GM19239 (cell line): ENCODE measurements at regions not wholly inside any gene's neighbourhood (a gene's known extent, or its start where the extent isn't known, plus 50 kb on each side); places are given as distances from the start of the nearest gene placed in this dataset.

Source experiments
- DNase-seq: peaks from one replicate; pipeline ENCODE4 v3.0.0; 2011; ENCODE audit warnings: low spot score; ENCODE audit not compliant: insufficient read length
- FAIRE-seq: peaks from 2 replicates; lab custom pipeline; 2011; peaks lifted over from hg19 to GRCh38; lab: Jason Lieb, UNC

DNA sequence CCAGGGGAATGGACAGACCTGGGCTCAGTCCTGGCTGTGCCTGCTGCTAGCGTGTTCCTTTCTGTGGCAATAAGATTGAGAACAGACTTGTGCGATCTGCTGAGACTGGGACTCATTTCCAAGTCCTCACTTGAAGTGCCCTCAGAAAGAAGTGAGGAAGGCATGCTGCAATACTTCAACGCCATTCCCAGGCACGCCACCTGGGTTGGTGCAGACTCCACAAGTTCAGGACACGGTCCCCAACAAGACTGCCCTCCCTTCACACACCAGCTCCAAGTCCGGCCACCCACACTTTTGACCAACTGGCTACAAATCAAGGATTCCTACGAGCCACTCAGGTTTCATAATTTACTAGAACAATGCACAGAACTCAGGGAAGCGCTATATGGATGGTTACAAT lies 391.8 kb upstream of the SULF2 start:
- DNase-seq (no peak), FAIRE-seq (no peak)

DNA sequence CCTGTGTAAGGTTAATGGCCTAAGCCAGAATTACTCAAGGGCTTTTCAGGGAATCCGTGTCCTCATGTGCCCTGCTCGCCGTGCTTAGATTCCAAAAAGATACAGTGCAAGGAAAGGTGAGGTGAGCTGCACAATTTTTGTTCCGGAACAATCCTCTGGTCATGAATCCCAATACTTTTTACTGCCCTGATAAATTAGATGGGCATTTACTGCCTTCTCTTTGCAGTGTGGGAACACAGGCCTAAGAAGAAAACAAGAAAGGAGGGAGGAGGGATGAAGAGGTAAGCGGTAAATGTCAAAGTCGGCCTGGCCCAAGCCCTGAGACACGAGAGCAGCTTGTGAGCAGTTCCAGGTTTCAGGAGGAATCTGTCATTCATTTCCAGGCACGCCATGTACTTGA lies 390.9 kb upstream of the SULF2 start:
- no peak for FAIRE-seq

DNA sequence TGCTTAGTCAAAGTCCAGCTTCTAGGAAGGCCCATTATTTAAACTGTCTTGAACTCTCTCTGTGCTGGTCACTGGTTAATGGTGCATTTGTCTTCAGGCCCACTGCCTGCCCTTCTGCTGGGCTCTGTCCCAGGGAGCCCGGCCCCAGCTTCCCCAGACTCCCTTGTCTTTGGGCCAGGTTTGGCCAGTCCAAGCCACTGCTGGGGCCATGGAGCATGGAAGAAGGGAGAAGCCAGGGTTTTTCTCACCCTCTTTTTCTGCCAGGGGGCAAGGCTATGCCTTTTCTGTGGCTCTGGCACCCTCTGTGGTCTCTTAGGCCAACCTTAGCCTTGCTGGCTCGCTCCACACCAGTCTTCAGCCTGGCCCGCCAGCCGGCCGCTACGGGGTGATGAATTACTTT lies 390.0 kb upstream of the SULF2 start:
- FAIRE-seq (no peak), DNase-seq (no peak)

More for the DNA sequence above, 390.9 kb upstream of the SULF2 start:
- no peak for DNase-seq

DNA sequence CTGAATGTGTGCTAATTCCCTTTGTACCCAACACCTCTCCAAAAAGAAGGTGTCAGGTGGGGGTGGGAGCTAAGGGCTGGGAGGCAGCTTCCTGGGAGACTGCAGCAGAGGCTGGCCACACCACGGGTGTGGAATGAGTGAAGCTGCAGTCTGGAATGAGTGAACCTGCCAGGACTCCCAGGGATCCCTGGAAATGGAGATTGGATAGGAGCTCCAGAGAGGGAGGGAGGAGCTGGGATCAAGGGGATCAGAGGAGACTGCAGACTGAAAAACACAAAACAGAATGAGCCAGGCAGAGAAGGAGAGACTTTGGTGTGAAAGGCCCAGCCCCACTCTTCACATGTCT lies 387.0 kb upstream of the SULF2 start:
- FAIRE-seq, result no peak
- DNase-seq, result no peak

DNA sequence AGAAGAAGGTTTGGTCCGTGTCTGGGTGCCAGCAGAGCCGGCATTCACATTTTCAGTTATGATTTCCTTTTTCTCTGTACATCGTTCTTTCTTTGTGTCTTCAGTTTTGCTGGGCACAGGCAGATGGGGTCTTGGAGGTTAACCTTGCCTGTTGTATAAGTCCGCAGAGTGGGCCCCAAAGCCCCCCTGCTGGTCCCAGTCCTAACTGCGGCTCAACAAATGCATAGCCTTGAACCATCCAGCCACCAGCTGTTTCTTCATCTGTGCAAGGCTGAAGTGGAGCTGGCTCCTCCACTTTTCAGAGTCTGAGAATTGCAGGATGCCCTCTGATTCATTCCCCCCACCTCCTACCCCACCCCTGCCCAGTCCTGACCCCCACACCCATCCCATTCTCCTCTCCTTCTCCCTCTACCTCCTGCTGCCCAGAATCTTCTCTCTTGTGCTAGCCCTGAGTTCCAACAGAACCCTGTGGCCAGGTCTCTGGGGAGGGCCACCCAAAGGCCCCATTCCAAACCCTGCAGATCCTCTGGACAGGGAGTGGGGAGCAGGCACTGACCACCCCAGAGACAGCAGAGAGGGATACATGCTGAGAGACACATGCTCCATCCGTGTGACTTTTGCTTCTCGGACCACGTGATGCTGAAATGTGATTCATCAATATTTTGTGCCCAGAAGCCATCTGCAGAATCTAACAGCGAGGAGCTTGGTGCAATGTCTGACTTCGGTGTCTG lies 386.5 kb upstream of the SULF2 start:
- DNase-seq (no peak), FAIRE-seq (no peak)

DNA sequence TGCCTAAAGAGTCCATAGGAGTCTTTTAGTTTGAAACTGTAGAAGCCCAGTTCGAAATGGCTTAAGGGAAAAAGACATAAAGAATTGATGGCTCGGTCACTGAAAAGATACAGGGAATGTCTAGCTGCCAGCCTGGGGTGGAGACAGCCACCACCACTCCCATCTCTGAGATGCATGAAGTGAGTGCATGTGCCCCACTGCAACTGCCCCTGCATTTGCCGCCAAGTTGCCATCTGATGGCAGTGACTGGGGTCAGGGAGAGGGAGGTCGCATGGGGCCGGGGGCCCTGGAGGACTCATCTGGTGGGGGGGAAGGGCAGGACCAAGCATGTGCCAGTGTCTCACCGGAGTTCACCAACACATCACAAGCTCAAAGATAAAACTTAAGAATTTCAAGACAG lies 385.8 kb upstream of the SULF2 start:
- FAIRE-seq (no peak), DNase-seq (no peak)

DNA sequence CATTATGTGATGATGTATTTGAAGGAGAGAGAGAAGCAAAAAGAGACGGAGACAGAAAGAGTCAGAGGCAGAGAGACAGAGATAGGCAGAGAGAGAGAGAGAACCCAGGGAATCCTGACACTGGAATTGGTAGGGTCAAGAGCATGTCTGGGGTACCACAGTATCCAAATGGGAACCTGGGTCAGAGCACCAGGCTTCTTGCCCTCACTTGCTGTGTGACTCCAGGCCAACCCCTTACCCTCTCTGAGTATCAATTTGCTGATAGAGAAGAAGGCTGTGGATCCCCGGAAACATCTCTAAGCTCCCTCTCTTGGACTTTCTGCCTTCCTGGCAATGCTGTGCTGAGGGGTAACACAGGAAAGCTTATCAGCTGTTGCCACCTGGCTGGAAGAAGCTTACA lies 385.3 kb upstream of the SULF2 start:
- FAIRE-seq (no peak), DNase-seq (no peak)

DNA sequence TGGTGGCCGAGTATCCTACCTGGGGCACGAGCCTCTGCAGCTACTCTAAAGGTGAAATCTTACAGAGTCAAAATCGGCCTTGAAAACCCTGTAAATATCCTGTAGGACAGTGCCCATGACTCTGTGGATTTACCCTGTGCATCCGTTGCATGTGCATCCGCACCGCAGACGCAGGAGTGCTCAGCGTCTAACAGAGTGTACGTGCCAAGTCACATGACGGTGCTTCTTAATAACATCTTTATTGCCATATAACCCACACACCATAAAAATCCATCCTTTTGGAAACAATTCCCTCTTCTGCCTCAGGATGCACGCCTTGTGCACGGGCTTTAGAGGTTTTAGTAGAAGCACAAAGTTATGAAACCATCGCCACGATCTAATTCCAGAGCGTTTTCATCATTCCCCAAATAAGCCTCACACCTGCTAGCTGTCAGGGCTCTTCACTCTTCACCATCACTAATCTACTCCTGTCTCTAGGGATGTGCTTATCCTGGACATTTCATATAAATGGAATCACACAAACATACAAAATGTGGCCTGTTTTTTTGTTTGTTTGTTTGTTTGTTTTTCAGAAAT lies 384.5 kb upstream of the SULF2 start:
- DNase-seq (no peak), FAIRE-seq (no peak)

DNA sequence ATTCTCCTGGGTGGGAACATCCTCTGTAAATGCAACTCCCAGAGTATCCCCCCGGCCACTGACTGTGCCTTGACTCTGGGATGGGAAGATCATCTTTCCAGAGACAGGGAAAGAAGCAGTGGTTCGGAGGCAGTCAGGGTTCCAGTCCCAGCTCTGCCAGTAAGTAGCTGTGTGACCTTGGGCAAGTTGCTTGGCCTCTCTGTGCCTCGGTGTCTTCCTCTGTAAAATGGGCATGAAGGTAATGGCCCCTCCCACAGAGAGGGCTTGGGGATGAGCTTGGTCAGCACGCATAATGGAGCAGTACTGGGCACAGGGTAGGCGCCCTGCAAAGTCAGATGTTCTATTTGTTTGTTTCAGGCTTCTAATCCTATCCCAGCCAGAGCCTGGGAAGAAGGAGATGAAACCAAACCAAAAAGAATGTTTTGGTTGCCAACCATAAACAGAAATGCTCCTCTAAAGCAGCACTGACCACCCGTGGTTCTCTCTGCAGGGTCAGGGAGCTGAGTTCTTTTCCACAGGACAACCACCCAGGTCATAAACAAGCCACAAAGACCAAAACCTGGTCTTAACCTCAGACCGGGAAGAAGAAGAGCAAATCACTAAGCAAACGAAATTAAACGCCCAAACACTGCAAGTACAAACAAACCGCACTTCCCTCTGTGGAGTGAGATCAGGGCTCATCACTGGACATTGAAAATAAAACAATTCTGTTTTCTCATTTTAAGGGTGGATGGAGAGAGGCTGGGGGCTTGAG lies 381.0 kb upstream of the SULF2 start:
- no peak for DNase-seq
- no peak for FAIRE-seq

DNA sequence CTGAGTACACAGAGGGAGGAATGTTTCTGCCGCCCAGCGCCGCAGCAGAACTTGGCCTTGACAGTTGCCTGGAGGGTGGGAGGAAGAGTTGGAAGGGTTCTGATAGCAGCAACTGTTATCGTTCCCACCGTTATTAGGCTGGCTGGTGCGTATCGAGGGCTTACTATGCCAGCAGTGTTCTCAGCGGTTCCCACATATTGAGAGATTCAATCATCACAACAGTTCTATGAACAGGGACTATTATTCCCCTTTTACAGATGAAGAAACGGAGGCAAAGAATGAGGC lies 380.1 kb upstream of the SULF2 start:
- DNase-seq (no peak), FAIRE-seq (no peak)

DNA sequence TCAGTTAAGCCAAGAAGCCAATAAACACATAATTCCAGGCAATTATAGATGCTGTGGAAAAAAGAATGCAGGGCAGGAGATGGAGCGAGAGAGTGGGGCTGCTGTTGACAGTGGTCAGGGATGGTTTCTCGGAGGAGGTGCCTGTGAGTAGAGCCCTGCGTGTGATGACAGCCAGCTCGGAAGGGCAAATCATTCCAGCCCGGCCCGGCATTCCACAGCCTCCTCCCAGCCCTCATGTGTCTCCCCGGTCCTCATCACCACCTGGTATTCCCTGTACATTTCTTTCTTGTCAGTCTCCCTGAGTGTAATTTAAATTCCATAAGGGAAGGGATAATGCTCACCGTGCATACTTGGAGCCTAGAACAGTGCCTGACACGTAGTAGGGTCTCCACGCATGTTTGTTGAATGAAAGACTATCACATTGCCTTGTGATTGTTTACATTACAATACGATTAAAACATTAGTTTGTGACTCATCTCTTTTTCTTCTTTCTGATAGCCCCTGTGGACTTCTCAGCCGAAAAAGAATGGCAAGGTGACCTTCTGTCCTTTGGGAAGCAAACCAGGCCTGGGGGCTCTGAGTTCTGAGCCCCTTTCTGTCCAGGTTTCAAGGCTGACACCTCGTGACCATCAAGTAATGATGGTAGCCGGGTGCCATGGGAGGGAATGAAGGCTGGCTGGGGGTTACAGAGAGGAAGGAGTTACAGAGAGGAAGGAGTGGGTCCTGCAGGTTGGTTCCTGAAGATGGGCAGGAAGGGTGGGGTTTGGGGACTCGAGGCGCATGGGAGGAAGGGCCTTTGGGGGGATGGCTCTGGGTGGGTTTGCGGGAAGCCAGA lies 379.5 kb upstream of the SULF2 start:
- FAIRE-seq (no peak), DNase-seq (no peak)

DNA sequence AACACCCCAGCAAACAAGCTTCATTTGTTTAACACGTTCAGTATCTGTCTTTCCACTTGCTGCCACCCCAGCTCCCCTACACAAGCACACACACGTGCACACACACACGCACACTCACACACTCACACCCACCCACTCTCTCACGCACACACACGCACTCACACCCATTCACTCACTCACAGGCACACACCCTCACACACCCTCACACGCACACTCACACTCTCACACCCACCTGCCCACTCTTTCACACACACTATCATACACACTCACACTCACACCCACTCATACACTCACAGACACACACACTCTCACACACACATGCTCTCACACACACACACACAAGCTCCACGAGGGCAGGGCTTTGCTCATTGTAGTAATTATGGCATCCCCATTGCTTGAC lies 378.8 kb upstream of the SULF2 start:
- DNase-seq (no peak), FAIRE-seq (no peak)

DNA sequence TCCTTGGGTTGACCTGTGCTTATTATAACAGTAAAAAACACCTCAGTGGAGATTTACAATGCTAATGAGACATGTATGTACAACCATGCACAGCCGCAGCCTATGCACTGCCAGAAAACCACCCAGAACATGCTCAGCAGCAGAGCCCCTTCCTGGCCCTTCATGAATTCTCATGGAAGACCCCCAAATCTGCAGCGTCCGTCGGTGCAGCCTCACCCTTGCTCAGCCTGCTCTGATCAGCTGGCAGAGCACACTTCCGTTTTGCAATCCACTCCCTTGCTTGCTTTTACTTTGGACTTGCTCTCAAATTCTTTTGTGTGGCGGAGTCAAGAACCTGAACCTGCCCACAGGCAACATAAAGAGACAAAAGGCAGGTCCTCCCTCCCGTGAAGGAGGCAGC lies 378.2 kb upstream of the SULF2 start:
- FAIRE-seq (no peak), DNase-seq (no peak)

DNA sequence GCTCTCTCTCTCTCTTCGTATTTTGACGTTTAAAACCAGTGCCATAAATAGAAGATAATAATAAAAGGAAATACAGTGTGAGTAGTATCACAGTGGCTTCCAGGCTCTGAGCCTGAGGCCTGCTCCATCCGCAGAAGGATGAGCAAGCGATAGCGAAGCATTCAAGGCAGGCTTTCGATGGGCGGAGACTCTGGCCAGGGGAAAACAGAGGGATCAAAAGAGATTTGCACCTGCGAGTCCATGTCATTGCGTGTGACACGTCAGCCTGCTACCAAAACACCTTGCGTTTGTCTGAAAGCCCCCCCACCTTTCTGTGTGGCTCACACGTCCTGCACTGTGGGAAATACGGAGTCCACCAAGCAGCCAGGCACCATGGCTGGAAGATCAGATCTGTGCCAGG lies 377.3 kb upstream of the SULF2 start:
- FAIRE-seq, result no peak
- no peak for DNase-seq

DNA sequence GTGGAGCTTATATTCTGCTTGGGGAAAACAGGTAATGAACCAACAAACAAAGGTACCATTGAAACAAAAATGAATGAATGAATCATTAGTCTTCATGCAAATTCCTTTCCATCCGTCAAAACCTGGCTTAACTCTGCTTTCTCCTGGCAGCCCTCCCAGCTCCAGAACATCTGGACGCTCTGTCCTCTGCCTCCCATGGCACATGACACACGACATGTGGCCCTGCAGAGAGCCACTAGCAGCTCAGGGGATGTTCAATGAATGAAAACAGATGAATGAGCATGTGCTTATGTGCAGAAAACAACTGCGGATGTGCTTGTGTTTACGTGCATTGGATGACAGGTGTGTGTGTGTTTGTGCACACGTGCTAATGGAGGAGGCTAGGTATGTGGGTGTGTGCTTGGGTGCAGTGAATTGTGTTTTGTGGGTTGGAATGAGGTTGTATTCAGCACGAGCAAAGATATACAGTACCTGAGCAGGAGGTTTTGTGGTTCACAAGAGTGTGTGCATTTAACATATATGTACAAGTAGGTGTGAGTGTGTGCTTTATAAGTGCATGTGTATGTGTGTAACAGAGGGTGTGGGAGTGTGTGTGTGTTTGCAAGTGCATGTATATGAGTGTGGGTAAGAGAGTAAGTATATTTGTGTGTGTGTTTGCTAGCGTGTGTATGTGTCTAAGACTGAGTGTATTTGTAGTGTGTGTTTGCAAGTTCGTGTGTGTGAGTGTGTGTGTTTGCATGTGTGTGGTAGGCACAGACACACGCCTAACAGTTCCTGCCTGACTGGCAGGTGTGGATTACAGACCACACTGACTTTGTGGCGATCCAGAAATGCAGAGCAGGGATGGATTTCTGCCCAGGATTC lies 374.1 kb upstream of the SULF2 start:
- FAIRE-seq (no peak), DNase-seq (no peak)

DNA sequence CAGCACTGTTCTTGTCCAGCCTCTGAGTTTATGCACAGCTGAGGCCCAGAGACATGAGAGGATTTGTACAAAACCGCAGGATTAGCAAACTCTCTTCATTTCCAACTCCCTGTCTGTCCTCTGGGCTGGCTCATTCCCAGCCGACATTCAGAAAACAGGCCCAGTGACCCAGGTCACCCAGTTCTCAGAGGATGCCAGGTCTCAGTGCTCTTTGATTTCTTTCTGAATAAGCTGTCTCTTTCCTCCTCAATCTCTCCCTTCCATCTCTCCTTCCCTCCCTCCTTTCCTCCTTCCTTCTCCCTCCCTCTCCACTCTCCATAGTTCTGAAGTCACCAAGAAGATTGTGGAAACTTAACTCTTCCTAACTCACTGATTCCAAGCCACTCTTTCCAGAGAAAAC lies 372.7 kb upstream of the SULF2 start:
- FAIRE-seq, result no peak
- DNase-seq, result no peak

DNA sequence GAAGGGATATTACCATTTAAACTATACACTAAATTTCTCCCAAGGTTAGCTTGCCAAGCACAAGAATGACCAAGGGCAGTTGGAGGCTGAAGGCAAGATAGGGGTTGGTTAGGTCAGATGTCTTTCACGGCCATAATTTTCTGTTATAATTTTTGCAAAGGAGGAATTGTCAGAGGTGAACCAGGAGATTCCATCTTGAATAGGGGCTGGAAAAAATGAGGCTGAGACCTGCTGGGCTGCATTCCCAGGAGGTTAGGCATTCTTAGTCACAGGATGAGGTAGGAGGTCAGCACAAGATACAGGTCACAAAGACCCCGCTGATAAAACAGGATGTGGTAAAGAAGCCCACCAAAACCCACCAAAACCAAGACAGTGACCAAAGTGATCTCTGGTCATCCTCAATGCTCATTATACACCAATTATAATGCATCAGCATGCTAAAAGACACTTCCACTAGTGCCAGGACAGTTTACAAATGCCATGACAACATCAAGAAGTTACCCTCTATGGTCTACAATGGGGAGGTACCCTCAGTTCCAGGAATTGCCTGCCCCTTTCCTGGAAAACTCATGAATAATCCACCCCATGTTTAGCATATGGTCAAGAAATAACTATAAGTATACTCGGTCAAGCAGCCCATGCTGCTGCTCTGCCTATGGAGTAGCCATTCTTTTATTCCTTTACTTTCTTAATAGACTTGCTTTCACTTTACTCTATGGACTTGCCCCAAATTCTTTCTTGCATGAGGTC lies 371.8 kb upstream of the SULF2 start:
- no peak for DNase-seq
- no peak for FAIRE-seq

DNA sequence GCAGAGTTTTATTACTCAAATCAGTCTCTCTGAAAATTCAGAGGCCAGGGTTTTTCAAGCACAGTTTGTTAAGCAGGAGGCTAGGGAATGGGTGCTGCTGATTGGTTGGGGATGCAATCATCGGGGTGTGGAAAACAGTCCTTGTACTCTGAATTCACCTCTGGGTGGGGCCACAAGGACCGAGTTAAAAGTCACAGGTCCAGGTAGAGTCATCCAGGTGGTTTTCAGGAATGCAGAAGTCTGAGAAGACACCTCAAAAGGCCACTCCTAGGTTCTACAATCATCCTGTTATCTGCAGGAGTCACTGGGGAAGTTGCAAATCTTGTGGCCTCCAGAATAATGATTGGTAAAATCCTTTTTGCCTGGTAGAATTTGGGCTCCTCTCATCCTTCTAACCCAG lies 371.2 kb upstream of the SULF2 start:
- FAIRE-seq (no peak), DNase-seq (no peak)

DNA sequence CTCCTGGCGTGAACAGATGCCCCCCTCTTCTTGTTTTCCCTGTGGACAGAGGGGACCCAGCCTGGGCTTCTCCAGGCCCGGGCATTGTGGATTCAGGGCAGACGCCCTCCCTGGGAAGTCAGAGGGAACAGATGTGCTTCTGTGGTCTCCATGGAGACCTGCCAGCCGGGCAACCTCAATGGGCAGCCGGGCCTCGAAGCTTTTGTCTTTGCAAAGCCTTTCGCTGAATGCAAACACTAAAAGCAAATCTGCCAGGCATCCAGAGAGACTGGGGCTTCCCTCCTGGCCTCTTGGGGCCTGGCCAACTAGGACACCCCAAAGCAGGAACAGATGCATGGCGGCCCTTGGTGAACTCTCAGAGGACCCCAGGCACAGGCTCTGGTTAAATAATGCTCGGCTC lies 370.0 kb upstream of the SULF2 start:
- no peak for DNase-seq
- no peak for FAIRE-seq
